Body of pancreas (tissue), 4 donors: ENCODE measurements at regions not wholly inside any gene's neighbourhood (a gene's known extent, or its start where the extent isn't known, plus 50 kb on each side); places are given as distances from the start of the nearest gene placed in this dataset.
A peak's percentile ranks its signal among the peaks of the same experiment; 100 is the strongest.

ENCODE experiments used
- ATAC-seq: fragments of 150-250 bp; one replicate; pipeline ENCODE4 v1.9.1; 2016
- DNase-seq, 4 donors: peaks; one replicate each; pipeline ENCODE4 v3.0.0-alpha.2; 2019
- H3K27ac ChIP-seq, 4 donors: fragments of 200-600 bp; sonication (generic); 1 replicate in 3 of 4; 2 replicates in 1 of 4; pipeline versions ENCODE4 v1.5.1 to v1.6.1; 2016 to 2019; ENCODE audit warnings: mild to moderate bottlenecking in 1 of 4, mixed read lengths in 1 of 4, moderate library complexity in 1 of 4
- H3K27me3 ChIP-seq, 2 donors: fragments of 200-600 bp; sonication (generic); one replicate each; pipeline ENCODE4 v1.6.0; 2016; ENCODE audit warnings: mild to moderate bottlenecking in 1 of 2
- H3K36me3 ChIP-seq, 2 donors: fragments of 200-600 bp; sonication (generic); replicated peaks in 1 of 2; 2 replicates each; pipeline ENCODE4 v1.5.1; 2016; ENCODE audit warnings: low read depth in 2 of 2; ENCODE audit not compliant: insufficient read depth in 1 of 2
- H3K4me1 ChIP-seq: fragments of 200-600 bp; sonication (generic); one replicate; pipeline ENCODE4 v1.6.0; 2016
- H3K4me3 ChIP-seq, 2 donors: fragments of 200-600 bp; sonication (generic); 1 replicate in 1 of 2; 2 replicates in 1 of 2; pipeline ENCODE4 v1.5.1; 2016 to 2019
- H3K9me3 ChIP-seq, 3 donors: fragments of 200-600 bp; sonication (generic); 1 replicate in 2 of 3; 2 replicates in 1 of 3; pipeline ENCODE4 v1.5.1; 2016
- CTCF ChIP-seq, 7 experiments: fragments of 450-650 bp in 4 of 7; fragments of 200-600 bp in 3 of 7; sonication (generic) in 3 of 7; IDR thresholded peaks; one replicate each; pipeline ENCODE4 v1.5.1; 2016 to 2019; ENCODE audit warnings: antibody characterized with exemption in 7 of 7
- POLR2A ChIP-seq, 3 donors: fragments of 450-650 bp; IDR thresholded peaks; one replicate each; pipeline ENCODE4 v1.6.1; 2016; ENCODE audit warnings: antibody characterized with exemption in 3 of 3, mild to moderate bottlenecking in 2 of 3
- WGBS, 2 donors: methylation state at CpG; one replicate each; pipeline ENCODE4 v1.1.5; 2017; 5-methylcytosine and 5-hydroxymethylcytosine counted together
- intact Hi-C: fragments of 100-400 bp; cut with DNase I; formaldehyde crosslinking; loops from one replicate; pipeline ENCODE4 v1.15.1; 2023

GRCh38 chr14:83689265-83689664, 1840.7 kb upstream of the FLRT2 start:
- no peak for TF ChIP-seq CTCF (IDR thresholded peaks at IDR 0.05)
- no peak for TF ChIP-seq POLR2A (IDR thresholded peaks at IDR 0.05)
- no peak overlapping the region for H3K27ac ChIP-seq
- DNase-seq (no peak), ATAC-seq (no peak)
- 93 to 95% methylated on average over 1 of the region's 1 CpG for WGBS, 2 donors
- H3K4me3 ChIP-seq = no peak overlapping the region
- H3K4me1 ChIP-seq = no peaks in the 10 kb centered on the region
- intact Hi-C loops = no loop called here
- H3K9me3 ChIP-seq = no peaks in the 10 kb centered on the region
- no peaks in the 10 kb centered on the region for H3K36me3 ChIP-seq
- no peaks in the 10 kb centered on the region for H3K27me3 ChIP-seq

GRCh38 chr14:83697099-83697498, 1832.8 kb upstream of the FLRT2 start:
- no peak for TF ChIP-seq POLR2A (IDR thresholded peaks at IDR 0.05)
- TF ChIP-seq CTCF (IDR thresholded peaks at IDR 0.05) = no peak
- H3K4me3 ChIP-seq = no peak overlapping the region
- intact Hi-C loops = no loop called here
- H3K27ac ChIP-seq = no peak overlapping the region
- H3K36me3 ChIP-seq = no peaks in the 10 kb centered on the region
- H3K9me3 ChIP-seq = no peaks in the 10 kb centered on the region
- DNase-seq = no peak
- ATAC-seq = no peak
- H3K4me1 ChIP-seq = no peaks in the 10 kb centered on the region
- no peaks in the 10 kb centered on the region for H3K27me3 ChIP-seq

- WGBS, 2 donors = 60 to 66% methylated on average over 1 of the region's 1 CpG
- no peaks in the 10 kb centered on the region for H3K36me3 ChIP-seq
- no peaks in the 10 kb centered on the region for H3K9me3 ChIP-seq
- ATAC-seq = no peak
- TF ChIP-seq CTCF (IDR thresholded peaks at IDR 0.05) (no peak), POLR2A (IDR thresholded peaks at IDR 0.05) (no peak)
- intact Hi-C loops = no loop called here
- no peak overlapping the region for H3K4me3 ChIP-seq
- DNase-seq = no peak
- no peaks in the 10 kb centered on the region for H3K27me3 ChIP-seq
- H3K4me1 ChIP-seq = no peaks in the 10 kb centered on the region
- no peak overlapping the region for H3K27ac ChIP-seq
These were observed 1827.3 kb upstream of the FLRT2 start for GRCh38 chr14:83702619-83703018.

DNA sequence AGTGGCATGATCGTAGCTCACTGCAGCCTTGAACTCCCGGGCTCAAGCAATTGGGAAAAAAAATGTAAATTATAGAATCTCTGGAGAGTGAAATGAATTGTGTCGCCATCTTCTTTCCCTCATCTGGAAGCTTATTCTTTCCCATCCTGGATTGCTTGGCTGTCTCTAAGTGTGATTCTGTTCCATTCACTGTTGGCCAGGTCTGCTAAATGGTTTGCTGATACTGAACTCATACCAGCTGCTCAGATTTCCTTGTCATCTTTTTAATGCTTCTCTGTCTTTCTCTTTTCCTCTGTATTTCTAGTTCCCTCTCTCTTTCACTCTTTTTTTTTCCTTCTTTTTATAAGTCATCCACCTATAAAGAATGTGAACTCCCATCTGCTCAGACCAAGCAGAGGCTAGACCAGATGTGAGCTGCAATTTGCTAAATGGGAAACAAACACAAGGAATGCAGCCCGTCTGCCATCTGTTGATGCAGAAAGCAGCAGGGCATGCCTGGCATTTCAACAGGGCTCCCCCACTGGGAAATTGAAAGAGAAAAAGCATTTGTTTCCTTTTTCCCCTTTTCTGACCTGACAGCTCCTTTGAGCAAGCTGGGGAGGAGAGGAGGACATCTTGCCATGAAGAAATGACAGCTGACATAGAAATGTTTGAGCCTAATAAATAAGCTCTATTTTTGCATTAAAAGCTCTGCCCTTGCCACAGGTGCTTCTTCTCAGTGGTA, 1823.6 kb upstream of the FLRT2 start:
- intact Hi-C loops = no loop called here
- 63 to 78% methylated on average over 4 of the region's 4 CpGs for WGBS, 2 donors
- DNase-seq (peak in 1 of 4 donors; percentile 5), ATAC-seq (no peak)
- H3K4me3 ChIP-seq = no peak overlapping the region
- no peaks in the 10 kb centered on the region for H3K4me1 ChIP-seq
- H3K36me3 ChIP-seq = no peaks in the 10 kb centered on the region
- H3K27ac ChIP-seq = no peak overlapping the region
- TF ChIP-seq CTCF (IDR thresholded peaks at IDR 0.05) = no peak
- TF ChIP-seq POLR2A (IDR thresholded peaks at IDR 0.05) = no peak
- H3K9me3 ChIP-seq = no peaks in the 10 kb centered on the region
- no peaks in the 10 kb centered on the region for H3K27me3 ChIP-seq

- Histone ChIP-seq H3K4me1 (no peaks in the 10 kb centered on the region), H3K36me3 (no peaks in the 10 kb centered on the region), H3K4me3 (no peak overlapping the region), H3K27me3 (no peaks in the 10 kb centered on the region), H3K27ac (no peak overlapping the region), H3K9me3 (no peaks in the 10 kb centered on the region)
- intact Hi-C loops = no loop called here
- DNase-seq = no peak
- no peak for ATAC-seq
- TF ChIP-seq CTCF (IDR thresholded peaks at IDR 0.05) = no peak
- TF ChIP-seq POLR2A (IDR thresholded peaks at IDR 0.05) = no peak
- WGBS, 2 donors = 78 to 85% methylated on average over 2 of the region's 2 CpGs
These were observed 1822.9 kb upstream of the FLRT2 start for GRCh38 chr14:83707056-83707455.
